ENCODE measurements at regions not wholly inside any gene's neighbourhood (a gene's known extent, or its start where the extent isn't known, plus 50 kb on each side); places are given as distances from the start of the nearest gene placed in this dataset.

- TF ChIP-seq, protein P1, sequence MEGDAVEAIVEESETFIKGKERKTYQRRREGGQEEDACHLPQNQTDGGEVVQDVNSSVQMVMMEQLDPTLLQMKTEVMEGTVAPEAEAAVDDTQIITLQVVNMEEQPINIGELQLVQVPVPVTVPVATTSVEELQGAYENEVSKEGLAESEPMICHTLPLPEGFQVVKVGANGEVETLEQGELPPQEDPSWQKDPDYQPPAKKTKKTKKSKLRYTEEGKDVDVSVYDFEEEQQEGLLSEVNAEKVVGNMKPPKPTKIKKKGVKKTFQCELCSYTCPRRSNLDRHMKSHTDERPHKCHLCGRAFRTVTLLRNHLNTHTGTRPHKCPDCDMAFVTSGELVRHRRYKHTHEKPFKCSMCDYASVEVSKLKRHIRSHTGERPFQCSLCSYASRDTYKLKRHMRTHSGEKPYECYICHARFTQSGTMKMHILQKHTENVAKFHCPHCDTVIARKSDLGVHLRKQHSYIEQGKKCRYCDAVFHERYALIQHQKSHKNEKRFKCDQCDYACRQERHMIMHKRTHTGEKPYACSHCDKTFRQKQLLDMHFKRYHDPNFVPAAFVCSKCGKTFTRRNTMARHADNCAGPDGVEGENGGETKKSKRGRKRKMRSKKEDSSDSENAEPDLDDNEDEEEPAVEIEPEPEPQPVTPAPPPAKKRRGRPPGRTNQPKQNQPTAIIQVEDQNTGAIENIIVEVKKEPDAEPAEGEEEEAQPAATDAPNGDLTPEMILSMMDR (IDR thresholded peaks at IDR 0.05; ENCODE audit: insufficient read depth, low read length), result no peak
- no peak for DNase-seq (ENCODE audit: low read depth)
- H3K4me3 ChIP-seq (ENCODE audit: low read depth, low read length), result no peak overlapping the region
Measured at GRCh38 chr18:30591462-30591861, 451.1 kb downstream of the DSC3 start.

DNA sequence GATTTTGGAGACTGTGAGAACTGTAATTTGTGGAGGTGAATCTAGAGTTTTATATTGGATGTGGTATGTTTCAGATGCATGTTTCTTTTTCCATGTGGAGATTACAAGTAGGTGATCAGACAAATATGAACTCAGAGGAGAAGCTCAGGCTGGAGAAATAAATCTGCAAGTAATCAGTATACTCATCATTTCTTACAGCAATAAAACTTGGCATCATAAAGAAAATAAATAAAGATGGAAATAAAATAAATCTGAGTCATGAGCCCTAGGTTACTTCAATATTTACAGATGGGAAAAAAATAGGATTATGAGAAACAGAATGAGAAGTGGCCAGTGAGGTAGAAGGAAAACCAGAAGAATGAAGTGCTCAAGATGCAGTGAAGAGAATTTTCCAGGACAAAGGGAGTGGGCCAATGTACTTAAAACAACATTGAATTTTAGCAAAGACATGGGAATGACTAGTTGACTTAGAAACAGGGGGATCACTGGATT is 453.8 kb downstream of the DSC3 start:
- TF ChIP-seq, protein P1 (IDR thresholded peaks at IDR 0.05; ENCODE audit: insufficient read depth, low read length), result no peak
- H3K4me3 ChIP-seq (ENCODE audit: low read depth, low read length), result no peak overlapping the region
- no peak for DNase-seq (ENCODE audit: low read depth)

- TF ChIP-seq, protein P1 (IDR thresholded peaks at IDR 0.05; ENCODE audit: insufficient read depth, low read length), result no peak
- DNase-seq (ENCODE audit: low read depth), result no peak
- no peak overlapping the region for H3K4me3 ChIP-seq (ENCODE audit: low read depth, low read length)
Measured at GRCh38 chr18:30583768-30584167, 458.8 kb downstream of the DSC3 start.

DNA sequence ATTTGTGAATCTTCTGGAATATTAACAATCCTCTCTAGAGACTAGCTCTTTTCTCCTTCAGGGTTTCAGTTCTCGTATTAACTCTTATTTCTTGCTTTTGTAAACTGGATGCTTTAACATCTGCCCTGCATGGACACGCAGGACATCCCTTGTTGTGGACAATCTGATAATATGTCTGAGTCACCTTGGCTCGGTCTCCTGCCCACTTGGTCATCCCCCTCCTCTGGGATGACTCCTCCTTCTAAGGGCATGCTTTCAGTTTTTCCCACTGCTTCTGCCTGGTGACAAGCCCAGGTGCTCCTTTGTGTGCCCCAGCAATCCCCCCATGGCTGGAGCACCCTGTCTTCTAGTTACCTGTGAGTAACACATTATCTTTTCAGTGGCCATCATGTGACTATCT is 460.5 kb downstream of the DSC3 start:
- TF ChIP-seq, protein P1 (IDR thresholded peaks at IDR 0.05; ENCODE audit: insufficient read depth, low read length), result no peak
- no peak for DNase-seq (ENCODE audit: low read depth)
- H3K4me3 ChIP-seq (ENCODE audit: low read depth, low read length), result no peak overlapping the region

DNA sequence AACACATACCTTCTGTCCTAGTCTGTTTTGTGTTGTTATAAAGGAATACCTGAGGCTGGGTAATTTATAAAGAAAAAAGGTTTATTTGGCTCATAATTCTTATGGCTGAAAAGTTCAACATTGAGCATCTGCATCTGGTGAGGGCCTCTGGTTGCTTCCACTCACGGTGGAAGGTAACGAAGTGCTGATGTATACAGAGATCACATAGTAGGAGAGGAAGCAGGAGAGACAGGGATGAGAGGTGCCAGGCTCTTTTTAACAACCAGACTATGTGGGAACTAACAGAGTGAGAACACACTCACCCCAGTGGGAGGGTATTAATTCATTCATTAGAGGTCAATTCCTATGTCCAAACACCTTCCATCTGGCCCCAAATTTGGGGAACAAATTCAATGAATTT is 463.8 kb downstream of the DSC3 start:
- no peak overlapping the region for H3K4me3 ChIP-seq (ENCODE audit: low read depth, low read length)
- DNase-seq (ENCODE audit: low read depth), result no peak
- TF ChIP-seq, protein P1 (IDR thresholded peaks at IDR 0.05; ENCODE audit: insufficient read depth, low read length), result no peak

GRCh38 chr18:30572214-30572613 is 470.3 kb downstream of the DSC3 start:
- DNase-seq (ENCODE audit: low read depth), result no peak
- TF ChIP-seq, protein P1 (IDR thresholded peaks at IDR 0.05; ENCODE audit: insufficient read depth, low read length), result no peak

GRCh38 chr18:30568333-30568732 is 474.2 kb downstream of the DSC3 start:
- DNase-seq (ENCODE audit: low read depth), result no peak
- TF ChIP-seq, protein P1 (IDR thresholded peaks at IDR 0.05; ENCODE audit: insufficient read depth, low read length), result no peak

More at GRCh38 chr18:30572214-30572613, 470.3 kb downstream of the DSC3 start:
- no peak overlapping the region for H3K4me3 ChIP-seq (ENCODE audit: low read depth, low read length)

More at GRCh38 chr18:30568333-30568732, 474.2 kb downstream of the DSC3 start:
- H3K4me3 ChIP-seq (ENCODE audit: low read depth, low read length), result no peak overlapping the region
